Left ventricle myocardium superior (tissue), 1 donor: ENCODE measurements at regions not wholly inside any gene's neighbourhood (a gene's known extent, or its start where the extent isn't known, plus 50 kb on each side); places are given as distances from the start of the nearest gene placed in this dataset.
"Not testable (repeated sequence)": the region's sequence is repeated elsewhere in the genome, so short reads cannot be mapped to it uniquely, and the experiment has no call there.

Experiments
- ATAC-seq: fragments of 200-7000 bp; cut with Tn5 transposase; one replicate; pipeline ENCODE4 v1.9.1; 2020; ENCODE audit warnings: mild to moderate bottlenecking, moderate library complexity
- DNase-seq: peaks from one replicate; pipeline ENCODE4 v3.0.0-alpha.2; 2020
- intact Hi-C: fragments of 100-400 bp; cut with micrococcal nuclease; formaldehyde crosslinking; loops from one replicate; pipeline ENCODE4 v1.11.0; 2022
- donor health status: DM: no; HTN: yes; CAD: no; lungs with severe emphysema.

GRCh38 chr12:9389796-9390195 lies 181.6 kb upstream of the PZP start:
- ATAC-seq (no peak), DNase-seq (no peak)
- intact Hi-C loops: no loop called here

- ATAC-seq (no peak), DNase-seq (no peak)
- intact Hi-C loops: no loop called here
Measured at GRCh38 chr12:9388379-9388778, 180.2 kb upstream of the PZP start.

DNA sequence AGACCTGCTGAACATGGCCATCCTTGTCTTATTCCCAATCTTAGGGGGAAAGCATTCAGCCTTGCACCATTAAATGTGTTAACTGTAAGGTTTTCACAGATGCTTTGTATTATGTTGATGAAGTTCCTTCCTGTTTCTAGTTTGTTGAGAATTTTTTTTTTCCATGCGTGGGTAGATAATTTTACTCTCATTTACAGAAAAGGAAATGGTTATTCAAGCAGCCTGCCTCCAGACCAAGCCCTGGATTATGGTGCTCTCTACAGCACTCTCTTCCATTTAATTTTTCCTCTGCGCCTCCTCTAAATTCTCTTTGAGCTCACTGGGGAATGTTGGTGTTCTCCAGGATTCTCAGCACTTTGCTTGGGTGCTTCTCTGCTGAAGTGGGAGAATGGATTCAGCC lies 179.3 kb upstream of the PZP start:
- ATAC-seq: no peak
- no peak for DNase-seq
- intact Hi-C loops: no loop called here

DNA sequence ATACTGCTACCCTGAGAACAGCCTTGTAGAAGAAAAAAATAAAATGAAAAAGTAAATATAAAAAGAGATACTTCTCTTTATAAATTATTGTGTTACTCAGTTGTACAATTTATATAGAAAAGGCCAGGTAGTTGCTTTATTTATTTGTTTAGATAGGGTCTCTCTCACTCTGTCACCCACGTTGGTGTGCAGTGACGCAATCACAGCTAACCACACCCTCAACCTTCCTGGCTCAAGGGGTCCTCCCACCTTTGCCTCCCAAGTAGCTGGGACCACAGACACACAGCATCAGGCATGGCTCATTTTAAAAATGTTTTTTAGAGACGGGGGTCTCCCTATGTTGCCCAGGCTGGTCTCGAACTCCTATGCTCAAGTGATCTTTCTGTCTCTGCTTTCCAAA lies 175.4 kb upstream of the PZP start:
- DNase-seq: no peak
- intact Hi-C loops: no loop called here
- ATAC-seq: no peak

GRCh38 chr12:9381619-9382018 lies 173.4 kb upstream of the PZP start:
- no peak for DNase-seq
- ATAC-seq: no peak
- intact Hi-C loops: no loop called here

DNA sequence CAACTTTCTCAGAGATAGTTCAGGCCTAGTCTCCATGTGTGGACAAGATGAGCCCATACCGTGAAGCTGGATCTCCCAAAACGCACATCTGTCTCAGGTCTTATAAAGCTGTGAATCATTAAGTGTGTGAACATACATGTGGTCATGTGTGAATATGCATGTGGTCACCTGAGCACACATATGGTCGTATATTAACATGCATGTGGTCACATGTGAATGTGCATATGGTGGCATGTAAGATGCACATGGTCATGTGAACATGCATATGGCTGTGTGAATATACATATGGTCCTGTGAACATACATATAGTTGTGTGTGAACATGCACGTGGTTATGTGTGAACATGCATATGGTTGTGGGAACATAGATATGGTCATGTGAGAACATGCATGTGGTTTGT lies 172.5 kb upstream of the PZP start:
- intact Hi-C loops: no loop called here
- DNase-seq (no peak), ATAC-seq (no peak)

DNA sequence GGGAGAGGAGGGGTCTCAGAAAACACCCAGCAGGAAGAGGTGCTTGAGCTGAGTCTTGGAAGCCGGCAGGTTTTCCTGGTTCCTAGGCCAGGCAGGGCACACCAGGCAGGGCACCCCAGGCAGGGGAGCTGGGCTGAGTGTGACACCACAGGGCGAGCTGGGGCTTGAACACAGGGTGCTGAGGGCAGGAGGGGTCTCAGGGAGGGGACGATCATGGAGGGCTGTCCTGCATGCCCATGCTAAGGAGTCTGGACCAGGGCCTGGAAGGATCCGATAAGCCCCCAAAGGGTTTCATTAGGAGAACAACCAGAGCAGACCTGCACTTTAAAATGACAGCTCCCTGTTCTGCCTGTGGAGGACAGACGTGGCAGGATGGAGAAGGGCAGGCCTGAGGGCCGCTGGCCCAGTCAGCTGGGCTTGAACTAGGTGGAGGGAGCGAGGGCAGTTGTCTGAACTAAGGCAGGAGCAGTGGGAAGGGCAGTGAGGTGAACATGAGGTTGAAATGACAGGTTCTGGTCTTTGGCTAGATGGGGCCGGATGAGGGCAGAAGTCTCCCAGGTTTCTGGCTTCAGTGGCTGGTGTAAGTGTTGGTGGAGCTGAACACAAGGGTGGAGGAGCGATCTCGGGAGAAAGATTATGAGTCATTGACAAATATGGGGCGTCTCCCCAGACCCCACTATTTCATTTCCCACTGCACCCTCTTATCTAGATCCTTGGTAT lies 171.0 kb upstream of the PZP start:
- no peak for ATAC-seq
- intact Hi-C loops: no loop called here
- no peak for DNase-seq

- no peak for ATAC-seq
Measured at GRCh38 chr12:9378430-9378835, 170.2 kb upstream of the PZP start.

GRCh38 chr12:9372202-9372601 lies 164.0 kb upstream of the PZP start:
- ATAC-seq (no peak), DNase-seq (no peak)
- intact Hi-C loops: no loop called here

More at GRCh38 chr12:9378430-9378835, 170.2 kb upstream of the PZP start:
- DNase-seq: no peak
- intact Hi-C loops: no loop called here

GRCh38 chr12:9367828-9368227 lies 159.6 kb upstream of the PZP start:
- no peak for ATAC-seq
- intact Hi-C loops: no loop called here
- DNase-seq: no peak

GRCh38 chr12:9367201-9367600 lies 159.0 kb upstream of the PZP start:
- intact Hi-C loops: no loop called here
- DNase-seq (no peak), ATAC-seq (no peak)

DNA sequence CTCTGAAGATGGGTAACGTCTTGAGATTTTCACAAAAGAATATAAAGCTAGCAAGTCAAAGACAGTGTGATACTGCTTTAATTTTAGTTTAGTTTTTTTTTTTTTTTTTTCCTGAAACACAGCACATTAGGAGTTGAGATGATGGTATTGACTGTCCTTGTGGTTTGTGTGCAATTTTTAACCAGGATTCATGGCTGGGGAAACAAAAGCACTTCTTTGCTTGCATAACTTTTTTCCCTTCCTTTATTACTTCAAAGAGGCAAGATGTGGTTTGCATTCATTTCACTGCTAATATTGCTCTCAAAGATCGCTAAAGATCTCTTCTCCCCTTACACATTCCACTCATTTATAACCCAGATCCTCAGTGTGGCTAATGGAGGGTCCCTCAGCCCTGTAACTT lies 157.1 kb upstream of the PZP start:
- ATAC-seq (no peak), DNase-seq (no peak)
- intact Hi-C loops: no loop called here

GRCh38 chr12:9364224-9365176 lies 156.3 kb upstream of the PZP start:
- DNase-seq: no peak
- intact Hi-C loops: no loop called here
- ATAC-seq: no peak

- DNase-seq: no peak
Measured at GRCh38 chr12:9363145-9363544, 154.9 kb upstream of the PZP start.

GRCh38 chr12:9361879-9362326 lies 153.7 kb upstream of the PZP start:
- intact Hi-C loops: no loop called here
- ATAC-seq (no peak), DNase-seq (no peak)

More at GRCh38 chr12:9363145-9363544, 154.9 kb upstream of the PZP start:
- intact Hi-C loops: no loop called here
- no peak for ATAC-seq

DNA sequence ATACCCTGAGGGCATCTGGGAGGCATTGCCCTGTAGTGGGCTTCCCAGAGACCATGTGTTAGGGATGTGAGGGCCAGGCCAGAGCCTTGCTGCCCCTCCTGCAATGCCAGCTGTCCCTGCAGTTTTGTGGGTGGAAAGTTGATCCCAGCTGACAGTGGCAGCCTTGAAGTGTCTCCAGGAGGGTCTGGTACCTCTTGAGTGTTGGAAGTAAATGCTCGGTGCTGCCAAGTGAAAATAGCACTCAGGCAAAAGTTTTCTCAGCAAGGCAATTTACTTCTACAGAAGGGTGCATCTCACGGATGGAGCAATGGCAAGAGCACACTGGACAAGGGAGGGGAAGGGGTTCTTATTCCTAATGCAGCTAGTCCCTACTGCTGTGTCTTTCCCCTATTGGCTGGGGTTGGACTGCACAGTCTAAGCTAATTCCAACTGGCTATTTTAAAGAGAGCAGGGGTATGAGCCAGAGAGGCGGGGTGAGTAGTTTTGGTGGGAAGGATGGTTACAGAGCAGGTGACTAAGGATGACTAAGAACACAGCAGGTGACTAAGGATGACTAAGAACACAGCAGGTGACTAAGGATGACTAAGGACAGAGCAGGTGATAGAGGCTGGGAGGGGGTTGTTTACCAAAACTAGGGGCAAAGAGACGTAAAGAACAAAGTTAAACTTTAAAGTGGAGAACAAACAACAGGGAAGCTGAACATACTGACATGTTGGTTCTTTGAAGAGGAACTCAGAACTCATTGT lies 146.0 kb upstream of the PZP start:
- intact Hi-C loops, ATAC-seq, DNase-seq: not testable (repeated sequence)

DNA sequence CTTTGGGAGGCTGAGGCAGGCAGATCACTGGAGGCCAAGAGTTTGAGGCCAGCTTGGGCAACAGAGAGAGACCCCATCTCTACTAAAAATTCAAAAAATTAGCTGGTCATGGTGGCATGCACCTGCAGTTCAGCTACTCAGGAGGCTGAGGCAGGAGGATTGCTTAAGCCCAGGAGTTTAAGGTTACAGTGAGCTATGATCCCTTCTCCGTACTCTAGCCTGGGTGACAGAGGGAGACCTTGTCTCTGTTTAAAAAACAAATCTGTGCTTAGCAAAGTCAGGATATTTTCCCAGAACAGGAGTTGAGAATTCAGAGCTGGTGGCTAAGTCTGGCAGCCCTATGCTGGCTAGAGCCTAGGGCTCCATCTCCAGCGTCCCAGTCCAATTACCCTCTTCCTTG lies 142.9 kb upstream of the PZP start:
- intact Hi-C loops: no loop called here
- no peak for DNase-seq
- ATAC-seq: no peak

GRCh38 chr12:9349888-9350885 lies 142.0 kb upstream of the PZP start:
- intact Hi-C loops: no loop called here
- no peak for ATAC-seq
- DNase-seq: no peak
